DND-41 (cell line): ENCODE measurements at regions not wholly inside any gene's neighbourhood (a gene's known extent, or its start where the extent isn't known, plus 50 kb on each side); places are given as distances from the start of the nearest gene placed in this dataset.

Experiments used
- ATAC-seq: fragments of 200-7000 bp; cut with Tn5 transposase; 3 replicates; pipeline ENCODE4 v1.9.1; 2021; ENCODE audit warnings: low read depth; ENCODE audit not compliant: insufficient read depth
- DNase-seq: peaks from one replicate; pipeline ENCODE4 v3.0.0-alpha.2; 2020
- H2AFZ ChIP-seq: 2 replicates; pipeline ENCODE4 v1.6.0; 2012; ENCODE audit warnings: low read depth, low read length
- H3K27ac ChIP-seq: 2 replicates; pipeline ENCODE4 v1.5.1; 2012; ENCODE audit warnings: low read length, inconsistent platforms
- H3K27me3 ChIP-seq: fragments of 200-600 bp; sonication (generic); 2 replicates; pipeline ENCODE4 v1.6.0; 2012; ENCODE audit warnings: low read length, mild to moderate bottlenecking, inconsistent platforms; ENCODE audit not compliant: insufficient read depth, poor library complexity
- H3K36me3 ChIP-seq: 2 replicates; pipeline ENCODE4 v1.5.1; 2012; ENCODE audit warnings: low read length, inconsistent platforms; ENCODE audit not compliant: insufficient read depth
- H3K4me1 ChIP-seq: 2 replicates; pipeline ENCODE4 v1.5.1; 2012; ENCODE audit warnings: mild to moderate bottlenecking, low read length; ENCODE audit not compliant: insufficient read depth
- H3K4me2 ChIP-seq: 2 replicates; pipeline ENCODE4 v1.6.0; 2012; ENCODE audit warnings: mild to moderate bottlenecking, moderate library complexity, low read length, inconsistent platforms; ENCODE audit not compliant: insufficient read depth
- H3K4me3 ChIP-seq, 2 experiments: fragments of 200-600 bp in 1 of 2; shearing (Covaris generic) in 1 of 2; 2 replicates each; pipeline ENCODE4 v1.5.1; 2012 to 2016; ENCODE audit warnings: inconsistent platforms in 2 of 2, low read length in 2 of 2, mild to moderate bottlenecking in 2 of 2, low read depth in 1 of 2, moderate library complexity in 1 of 2
- H3K79me2 ChIP-seq: 2 replicates; pipeline ENCODE4 v1.6.0; 2012; ENCODE audit warnings: low read length, inconsistent platforms; ENCODE audit not compliant: insufficient read depth
- H3K9ac ChIP-seq: 2 replicates; pipeline ENCODE4 v1.6.0; 2012; ENCODE audit warnings: low read depth, mild to moderate bottlenecking, inconsistent platforms, low read length, moderate library complexity
- H3K9me3 ChIP-seq: 2 replicates; pipeline ENCODE4 v1.5.1; 2012; ENCODE audit warnings: low read length, moderate library complexity, mild to moderate bottlenecking, inconsistent platforms; ENCODE audit not compliant: insufficient read depth, severe bottlenecking
- H4K20me1 ChIP-seq: 2 replicates; pipeline ENCODE4 v1.6.0; 2012; ENCODE audit warnings: low read length; ENCODE audit not compliant: insufficient read depth
- CTCF ChIP-seq: IDR thresholded peaks from 2 replicates; pipeline ENCODE4 v1.5.1; 2012; ENCODE audit warnings: borderline replicate concordance, low read length, moderate library complexity, mild to moderate bottlenecking; ENCODE audit not compliant: poor library complexity, severe bottlenecking; ENCODE audit errors: extremely low read depth
- EZH2 ChIP-seq: IDR thresholded peaks from 3 replicates; pipeline ENCODE4 v1.6.1; 2012; ENCODE audit warnings: borderline replicate concordance, low read depth, mild to moderate bottlenecking, moderate library complexity, low read length, inconsistent platforms; ENCODE audit not compliant: severe bottlenecking

GRCh38 chr10:130652964-130653578 is 516.9 kb downstream of the GLRX3 start:
- Histone ChIP-seq H3K9me3 (no peaks in the 10 kb centered on the region), H3K36me3 (no peaks in the 10 kb centered on the region), H3K4me1 (no peaks in the 10 kb centered on the region), H3K4me2 (no peak overlapping the region), H3K9ac (no peak overlapping the region), H2AFZ (no peak overlapping the region), H3K27me3 (no peaks in the 10 kb centered on the region), H3K27ac (no peak overlapping the region), H3K4me3 (no peak overlapping the region), H3K79me2 (no peaks in the 10 kb centered on the region), H4K20me1 (no peaks in the 10 kb centered on the region; the same call in 1 of the 2 replicates)
- no peak for TF ChIP-seq CTCF
- TF ChIP-seq EZH2: no peak
- DNase-seq (no peak), ATAC-seq (no peak)

GRCh38 chr10:130654726-130655125 is 518.5 kb downstream of the GLRX3 start:
- no peaks in the 10 kb centered on the region for H3K79me2 ChIP-seq
- TF ChIP-seq CTCF (no peak), EZH2 (no peak)
- no peak overlapping the region for H3K4me3 ChIP-seq
- no peak overlapping the region for H2AFZ ChIP-seq
- H4K20me1 ChIP-seq: no peaks in the 10 kb centered on the region; the same call in 1 of the 2 replicates
- H3K27ac ChIP-seq: no peak overlapping the region
- H3K9ac ChIP-seq: no peak overlapping the region
- H3K9me3 ChIP-seq: no peaks in the 10 kb centered on the region
- ATAC-seq: no peak
- H3K4me1 ChIP-seq: no peaks in the 10 kb centered on the region
- DNase-seq: no peak
- no peaks in the 10 kb centered on the region for H3K36me3 ChIP-seq
- H3K27me3 ChIP-seq: no peaks in the 10 kb centered on the region
- no peak overlapping the region for H3K4me2 ChIP-seq

GRCh38 chr10:130655313-130656186 is 519.4 kb downstream of the GLRX3 start:
- Histone ChIP-seq H3K4me1 (no peaks in the 10 kb centered on the region), H2AFZ (no peak overlapping the region), H3K9me3 (no peaks in the 10 kb centered on the region), H3K79me2 (no peaks in the 10 kb centered on the region), H4K20me1 (no peaks in the 10 kb centered on the region; the same call in 1 of the 2 replicates), H3K27ac (no peak overlapping the region), H3K36me3 (no peaks in the 10 kb centered on the region), H3K27me3 (no peaks in the 10 kb centered on the region), H3K9ac (no peak overlapping the region), H3K4me3 (no peak overlapping the region), H3K4me2 (no peak overlapping the region)
- no peak for DNase-seq
- ATAC-seq: no peak
- no peak for TF ChIP-seq CTCF
- TF ChIP-seq EZH2: no peak
